Epidermal melanocyte (primary cell): ENCODE measurements at regions not wholly inside any gene's neighbourhood (a gene's known extent, or its start where the extent isn't known, plus 50 kb on each side); places are given as distances from the start of the nearest gene placed in this dataset.

Experiments
- DNase-seq: peaks from one replicate; pipeline ENCODE4 v3.0.0; 2011; ENCODE audit warnings: low spot score; ENCODE audit not compliant: insufficient read length

- DNase-seq = no peak
Measured at GRCh38 chr1:232891656-232892317, 58.6 kb upstream of the NTPCR start.

GRCh38 chr1:232893481-232894313 is 56.7 kb upstream of the NTPCR start:
- DNase-seq = no peak

GRCh38 chr1:232894436-232894835 is 56.0 kb upstream of the NTPCR start:
- DNase-seq = no peak

GRCh38 chr1:232897949-232898465 is 52.4 kb upstream of the NTPCR start:
- no peak for DNase-seq

- DNase-seq = no peak
Measured at GRCh38 chr1:232899268-232899667, 51.1 kb upstream of the NTPCR start.

GRCh38 chr1:232899839-232900238 is 50.6 kb upstream of the NTPCR start:
- no peak for DNase-seq
